Smooth muscle cell (in vitro differentiated cells): ENCODE measurements at regions not wholly inside any gene's neighbourhood (a gene's known extent, or its start where the extent isn't known, plus 50 kb on each side); places are given as distances from the start of the nearest gene placed in this dataset.

Experiments used
- DNase-seq: peaks from one replicate; lab custom pipeline; 2025; ENCODE audit not compliant: unreplicated experiment; lab: John Stamatoyannopoulos, UW
- H2AFZ ChIP-seq: fragments of 200-600 bp; sonication (generic); 2 replicates; pipeline ENCODE4 v1.6.0; 2016; ENCODE audit warnings: antibody characterized with exemption, low read depth, mild to moderate bottlenecking
- H3F3A ChIP-seq: fragments of 200-600 bp; sonication (generic); 2 replicates; pipeline ENCODE4 v1.6.0; 2017; ENCODE audit warnings: antibody characterized with exemption, low read depth
- H3K27ac ChIP-seq: fragments of 200-600 bp; sonication (generic); 2 replicates; pipeline ENCODE4 v1.5.1; 2016; ENCODE audit warnings: low read depth, mild to moderate bottlenecking
- H3K27me3 ChIP-seq: fragments of 200-600 bp; sonication (generic); 2 replicates; pipeline ENCODE4 v1.6.1; 2016; ENCODE audit warnings: low read depth, mild to moderate bottlenecking
- H3K36me3 ChIP-seq: fragments of 200-600 bp; sonication (generic); 2 replicates; pipeline ENCODE4 v1.5.1; 2016; ENCODE audit warnings: low read depth
- H3K4me1 ChIP-seq: fragments of 200-600 bp; sonication (generic); 2 replicates; pipeline ENCODE4 v1.5.1; 2016; ENCODE audit warnings: low read depth
- H3K4me2 ChIP-seq: fragments of 200-600 bp; sonication (generic); 2 replicates; pipeline ENCODE4 v1.6.0; 2016; ENCODE audit warnings: mild to moderate bottlenecking
- H3K4me3 ChIP-seq: fragments of 200-600 bp; sonication (generic); 2 replicates; pipeline ENCODE4 v1.5.1; 2016; ENCODE audit warnings: mild to moderate bottlenecking
- H3K79me2 ChIP-seq: fragments of 200-600 bp; sonication (generic); 2 replicates; pipeline ENCODE4 v1.6.0; 2016; ENCODE audit warnings: low read depth, mild to moderate bottlenecking
- H3K9ac ChIP-seq: fragments of 200-600 bp; sonication (generic); 2 replicates; pipeline ENCODE4 v1.6.0; 2016; ENCODE audit warnings: low read depth
- H3K9me3 ChIP-seq: fragments of 200-600 bp; sonication (generic); replicated peaks from 2 replicates; pipeline ENCODE4 v1.5.1; 2016; ENCODE audit warnings: low read depth
- H4K20me1 ChIP-seq: fragments of 200-600 bp; sonication (generic); 2 replicates; pipeline ENCODE4 v1.6.0; 2016; ENCODE audit warnings: low read depth
- CTCF ChIP-seq: fragments of 200-600 bp; sonication (generic); IDR thresholded peaks from 2 replicates; pipeline ENCODE4 v1.5.1; 2017; ENCODE audit warnings: borderline replicate concordance, mild to moderate bottlenecking, antibody characterized with exemption; ENCODE audit not compliant: insufficient read depth, poor library complexity, severe bottlenecking
- WGBS: methylation state at CpG from one replicate; pipeline ENCODE4 v1.1.7; 2016; ENCODE audit warnings: low lambda C conversion rate; 5-methylcytosine and 5-hydroxymethylcytosine counted together

- DNase-seq, result no peak
- Histone ChIP-seq H3K9ac (no peak overlapping the region), H4K20me1 (no peaks in the 10 kb centered on the region), H2AFZ (no peak overlapping the region), H3F3A (no peaks in the 10 kb centered on the region), H3K4me1 (no peaks in the 10 kb centered on the region), H3K27ac (no peak overlapping the region), H3K4me2 (no peak overlapping the region), H3K27me3 (no peaks in the 10 kb centered on the region), H3K4me3 (no peak overlapping the region), H3K36me3 (no peaks in the 10 kb centered on the region), H3K9me3 (no peaks in the 10 kb centered on the region), H3K79me2 (no peaks in the 10 kb centered on the region)
- 84% methylated on average over 2 of the region's 2 CpGs for WGBS
- TF ChIP-seq CTCF, result no peak
Observed at GRCh38 chr5:107257885-107258520, 412.7 kb downstream of the EFNA5 start.

- 89% methylated on average over 4 of the region's 4 CpGs for WGBS
- Histone ChIP-seq H3K36me3 (no peaks in the 10 kb centered on the region), H3K4me2 (no peak overlapping the region), H3K27ac (no peak overlapping the region), H4K20me1 (no peaks in the 10 kb centered on the region), H3K4me3 (no peak overlapping the region), H2AFZ (no peak overlapping the region), H3K27me3 (no peaks in the 10 kb centered on the region), H3F3A (no peaks in the 10 kb centered on the region), H3K9ac (no peak overlapping the region), H3K9me3 (no peaks in the 10 kb centered on the region), H3K4me1 (no peaks in the 10 kb centered on the region), H3K79me2 (no peaks in the 10 kb centered on the region)
- TF ChIP-seq CTCF, result no peak
- no peak for DNase-seq
Observed at GRCh38 chr5:107254902-107255234, 415.9 kb downstream of the EFNA5 start.

GRCh38 chr5:107254214-107254901 is 416.4 kb downstream of the EFNA5 start:
- 80% methylated on average over 6 of the region's 6 CpGs for WGBS
- no peaks in the 10 kb centered on the region for H3F3A ChIP-seq
- no peaks in the 10 kb centered on the region for H3K79me2 ChIP-seq
- H2AFZ ChIP-seq, result no peak overlapping the region
- no peaks in the 10 kb centered on the region for H3K36me3 ChIP-seq
- H3K4me1 ChIP-seq, result no peaks in the 10 kb centered on the region
- DNase-seq, result no peak
- no peaks in the 10 kb centered on the region for H3K27me3 ChIP-seq
- no peak overlapping the region for H3K9ac ChIP-seq
- no peak overlapping the region for H3K4me2 ChIP-seq
- no peak overlapping the region for H3K4me3 ChIP-seq
- H4K20me1 ChIP-seq, result no peaks in the 10 kb centered on the region
- no peak for TF ChIP-seq CTCF
- no peak overlapping the region for H3K27ac ChIP-seq
- H3K9me3 ChIP-seq, result no peaks in the 10 kb centered on the region

GRCh38 chr5:107253246-107253645 is 417.5 kb downstream of the EFNA5 start:
- Histone ChIP-seq H3K79me2 (no peaks in the 10 kb centered on the region), H3K36me3 (no peaks in the 10 kb centered on the region), H3K9me3 (no peaks in the 10 kb centered on the region), H3K9ac (no peak overlapping the region), H3K4me1 (no peaks in the 10 kb centered on the region), H3K4me2 (no peak overlapping the region), H3K4me3 (no peak overlapping the region), H2AFZ (no peak overlapping the region), H4K20me1 (no peaks in the 10 kb centered on the region), H3K27me3 (no peaks in the 10 kb centered on the region), H3K27ac (no peak overlapping the region), H3F3A (no peaks in the 10 kb centered on the region)
- WGBS, result 96% methylated on average over 5 of the region's 5 CpGs
- no peak for DNase-seq
- TF ChIP-seq CTCF, result no peak
